Activated CD4-positive, alpha-beta T cell treated with anti-CD3 and anti-CD28 coated beads, Interleukin-2, amount 50 U/mL, for 24 hours (primary cell): ENCODE measurements at regions not wholly inside any gene's neighbourhood (a gene's known extent, or its start where the extent isn't known, plus 50 kb on each side); places are given as distances from the start of the nearest gene placed in this dataset.
"Not testable (repeated sequence)": the region's sequence is repeated elsewhere in the genome, so short reads cannot be mapped to it uniquely, and the experiment has no call there.

Experiments
- DNase-seq, 2 donors: peaks; one replicate each; pipeline ENCODE4 v3.0.0-alpha.2; 2020; ENCODE audit warnings: low read depth in 1 of 2, low spot score in 1 of 2

DNA sequence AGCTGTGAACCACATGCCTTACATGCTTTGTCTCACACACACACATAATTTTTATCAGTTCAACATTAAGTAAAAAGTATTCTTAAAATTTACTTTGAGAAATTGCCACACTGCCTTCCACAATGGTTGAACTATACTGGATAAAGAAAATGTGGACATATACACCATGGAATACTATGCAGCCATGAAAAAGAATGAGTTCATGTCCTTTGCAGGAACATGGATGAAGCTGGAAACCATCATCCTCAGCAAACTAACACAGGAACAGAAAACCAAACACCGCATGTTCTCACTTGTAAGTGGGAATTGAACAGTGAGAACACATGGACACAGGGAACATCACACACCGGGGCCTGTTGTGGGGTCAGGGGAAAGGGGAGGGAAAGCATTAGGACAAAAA lies 774.9 kb upstream of the RAB6C start:
- DNase-seq = not testable (repeated sequence)

DNA sequence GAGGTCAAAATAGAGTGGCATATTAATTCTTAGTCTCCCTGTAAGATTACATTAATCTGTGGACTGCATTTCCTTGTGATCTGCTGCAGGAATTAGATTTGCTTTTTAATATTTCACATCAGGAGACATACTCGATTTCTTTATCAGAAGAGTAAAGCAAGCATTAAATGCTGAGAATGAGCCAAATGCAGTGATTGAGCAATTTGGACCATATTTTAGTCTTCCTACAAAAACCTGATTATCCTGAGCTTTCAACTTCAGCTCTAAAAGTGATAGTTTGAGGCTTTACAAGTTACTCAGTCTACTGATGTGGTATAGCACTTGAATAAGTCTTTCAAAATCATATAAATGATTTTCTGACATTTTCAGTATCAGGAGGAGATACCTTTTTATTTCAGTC lies 774.3 kb upstream of the RAB6C start:
- no peak for DNase-seq

DNA sequence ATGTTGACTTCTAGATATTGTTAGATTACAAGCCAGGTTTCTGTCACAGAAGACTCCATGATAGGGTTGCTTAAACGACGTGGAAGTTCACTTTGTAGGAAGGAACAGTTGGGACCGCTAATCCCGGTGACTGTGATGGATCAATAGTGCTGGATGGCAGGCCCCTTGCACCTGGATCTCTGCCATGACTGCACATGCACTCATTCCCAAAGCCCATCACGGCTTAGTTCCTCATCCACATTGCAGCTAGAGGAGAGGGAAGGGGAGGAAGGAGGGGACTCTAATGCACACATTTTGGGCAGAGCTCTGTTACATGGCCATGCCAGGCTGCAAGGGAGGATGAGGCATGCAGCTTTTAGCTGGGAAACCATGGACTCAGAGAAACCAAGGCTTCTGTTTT lies 773.7 kb upstream of the RAB6C start:
- DNase-seq = no peak

DNA sequence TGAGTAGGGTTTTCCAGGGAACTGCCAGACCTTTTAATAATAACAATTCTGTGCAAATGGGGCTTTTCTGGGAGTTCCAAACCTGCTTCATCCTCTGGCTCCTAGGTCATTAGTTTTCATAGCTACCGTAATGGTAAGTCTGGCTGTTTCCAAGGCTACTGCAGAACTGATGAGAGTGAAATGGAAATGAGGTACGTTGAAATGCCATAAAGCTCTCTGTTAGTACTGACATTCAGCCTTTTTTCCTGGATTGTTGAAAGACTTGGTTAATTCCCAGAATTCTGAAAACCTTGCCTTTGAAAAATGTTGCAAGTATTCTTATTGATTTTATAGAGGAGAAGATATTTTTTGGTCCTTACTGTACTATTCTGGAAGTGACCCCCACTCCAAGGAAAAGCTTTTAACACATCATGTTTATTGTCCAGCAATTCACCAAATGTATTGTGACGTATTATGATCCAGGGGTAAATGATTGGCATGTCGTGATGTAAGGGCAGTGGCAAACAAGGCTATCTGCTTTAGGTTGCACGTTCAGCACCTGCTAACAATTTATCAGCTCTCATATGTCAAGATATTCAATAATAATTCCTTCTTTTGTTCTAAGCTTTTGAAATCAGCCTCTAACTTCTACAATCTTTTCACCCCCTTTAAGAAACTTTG lies 767.0 kb upstream of the RAB6C start:
- DNase-seq = no peak

DNA sequence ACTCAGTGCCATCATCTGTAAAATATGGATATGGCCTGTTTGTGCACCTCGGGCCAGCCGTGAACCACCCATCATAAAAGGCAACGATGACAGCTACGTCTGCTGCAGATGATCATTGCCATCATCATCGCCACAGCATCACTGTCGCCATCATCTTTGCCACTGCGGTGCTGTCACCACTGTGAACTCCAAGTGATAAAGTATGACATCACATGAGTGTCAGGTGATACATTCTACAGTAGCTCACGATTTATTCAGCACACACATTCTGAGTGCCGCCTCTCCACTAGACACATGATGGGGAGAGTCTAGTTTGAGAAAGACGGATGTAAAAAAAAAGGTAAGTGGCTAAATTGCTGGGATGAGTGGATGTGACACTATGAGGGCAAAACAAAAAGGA lies 755.4 kb upstream of the RAB6C start:
- DNase-seq = no peak

DNA sequence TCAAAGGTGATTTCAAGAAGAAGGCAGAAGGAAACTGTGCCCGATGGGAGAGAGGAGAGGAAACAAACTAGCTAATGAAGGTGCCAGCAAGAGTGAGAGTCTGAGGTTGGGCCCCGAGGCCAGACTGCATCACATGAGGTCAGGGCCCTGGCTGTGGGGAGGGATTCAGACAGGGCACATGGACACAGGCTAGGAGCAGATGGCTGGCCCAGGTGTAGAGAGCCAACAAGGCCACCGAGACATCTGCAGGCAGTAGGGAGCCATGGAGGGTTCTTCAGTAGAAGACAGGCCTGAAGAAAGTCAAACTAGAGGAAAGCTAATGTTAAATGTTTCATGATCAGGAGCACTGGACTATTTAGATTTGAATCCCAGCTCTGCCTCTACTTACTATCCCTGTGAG lies 755.0 kb upstream of the RAB6C start:
- DNase-seq = no peak

DNA sequence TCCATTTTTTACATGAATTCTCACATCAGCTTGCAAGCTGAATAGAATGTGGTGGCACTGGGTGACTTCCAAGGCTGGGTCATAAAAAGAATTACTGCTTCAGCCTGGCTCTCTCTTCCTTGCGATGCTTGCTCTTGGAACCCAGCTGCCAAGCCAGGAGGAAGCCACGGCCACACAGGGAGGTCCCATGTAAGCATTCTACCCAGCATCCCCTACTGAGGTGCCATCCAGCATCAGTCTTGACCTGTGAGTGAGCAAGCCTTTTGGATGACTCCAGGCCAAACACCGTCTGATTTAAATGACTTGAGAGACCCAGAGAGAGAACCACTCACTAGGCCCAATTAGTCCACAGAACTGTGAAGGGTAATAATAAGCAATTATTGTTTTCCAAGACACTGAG lies 750.3 kb upstream of the RAB6C start:
- no peak for DNase-seq

DNA sequence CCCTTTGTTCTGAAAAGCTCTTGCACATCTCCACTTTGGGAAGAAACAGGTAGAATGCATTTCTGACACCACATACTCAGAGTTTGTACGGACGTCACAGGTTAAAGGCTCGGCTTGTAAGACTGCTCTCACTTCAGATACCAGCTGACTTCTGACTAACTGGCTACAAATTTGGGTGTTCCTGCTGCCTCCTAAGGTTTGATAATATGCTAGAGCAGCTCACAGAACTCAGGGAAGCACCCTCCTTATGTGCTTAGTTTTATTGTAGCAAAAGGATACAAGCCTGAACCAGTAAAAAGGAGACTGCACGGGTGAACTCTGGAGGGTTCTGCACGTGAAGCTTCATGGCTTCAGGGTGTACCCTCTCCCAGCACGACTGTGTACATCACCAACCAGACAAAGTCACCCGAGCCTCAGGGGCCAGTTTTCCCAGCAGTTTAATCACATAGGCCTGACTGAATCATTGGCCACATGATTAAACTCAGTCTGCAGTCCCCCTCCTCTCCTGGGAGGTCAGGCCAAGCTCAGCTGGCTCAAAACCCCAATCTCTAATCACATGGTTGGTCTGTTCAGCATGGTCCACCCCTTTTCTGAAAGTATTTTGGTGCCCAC lies 749.5 kb upstream of the RAB6C start:
- DNase-seq = no peak

DNA sequence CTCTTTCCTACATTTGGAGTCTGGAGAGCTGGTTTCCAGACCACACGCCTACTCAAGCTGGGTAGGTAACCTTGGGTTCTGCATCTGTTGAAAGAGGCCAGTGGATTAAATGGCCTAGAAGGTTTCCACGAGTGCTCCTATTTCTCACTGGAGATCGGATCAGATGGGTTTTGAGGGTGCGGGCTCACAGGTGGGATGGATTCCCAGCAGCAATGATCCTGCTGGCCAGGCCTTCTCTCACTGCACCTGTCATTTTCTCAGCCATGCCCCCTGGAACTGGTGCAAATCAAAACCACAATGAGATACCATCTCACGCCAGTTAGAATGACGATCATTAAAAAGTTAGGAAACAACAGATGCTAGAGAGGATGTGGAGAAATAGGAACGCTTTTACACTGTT lies 747.5 kb upstream of the RAB6C start:
- no peak for DNase-seq

DNA sequence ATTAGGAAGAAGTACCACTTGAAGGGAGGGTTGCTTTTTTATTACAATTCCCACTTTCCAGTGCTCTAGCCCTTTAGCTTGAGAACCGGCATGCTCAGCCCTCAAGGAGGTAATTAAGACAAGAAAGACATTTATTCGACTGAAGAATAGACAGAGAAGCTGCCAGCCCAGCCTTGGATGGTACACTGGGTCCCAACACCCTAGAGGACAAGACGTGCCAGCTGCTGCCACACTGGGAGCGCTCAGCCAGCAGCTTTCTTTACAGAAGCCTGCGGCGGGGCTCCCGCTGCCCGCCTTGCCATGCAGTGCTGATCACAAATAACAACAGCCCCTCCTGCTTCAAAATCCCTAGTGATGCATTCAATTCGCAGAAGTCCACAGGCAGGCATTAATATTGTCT lies 746.3 kb upstream of the RAB6C start:
- no peak for DNase-seq

DNA sequence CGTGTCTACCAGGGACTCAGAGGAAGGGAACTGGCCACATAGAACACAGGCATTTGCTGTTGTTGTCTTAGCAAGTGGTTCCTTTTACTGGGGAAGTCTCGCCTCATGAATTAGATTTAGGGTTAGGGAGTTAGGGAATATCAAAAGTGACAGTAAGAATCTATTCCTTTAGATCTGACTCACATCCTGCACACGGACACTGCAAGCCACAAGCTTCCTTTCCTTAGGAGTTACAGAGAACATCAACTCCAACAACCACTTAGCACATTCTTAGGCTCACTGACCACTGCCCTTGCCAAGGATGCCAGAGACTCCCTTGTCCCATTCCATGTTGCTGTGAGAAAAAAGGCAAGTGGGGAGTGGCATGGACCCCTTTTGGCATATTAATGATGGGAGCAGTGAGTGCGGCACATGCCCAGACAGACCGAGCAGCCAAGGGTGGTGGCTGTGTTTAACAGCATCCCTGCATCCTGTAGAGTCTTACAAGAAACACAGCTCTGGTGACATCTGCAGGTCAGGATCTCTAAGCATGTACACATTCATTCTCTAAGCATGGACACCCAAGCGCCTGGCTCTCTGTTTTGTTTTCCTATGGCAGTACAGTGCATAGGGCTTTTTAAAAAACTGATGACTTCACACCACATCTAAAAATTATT lies 745.6 kb upstream of the RAB6C start:
- DNase-seq = no peak

DNA sequence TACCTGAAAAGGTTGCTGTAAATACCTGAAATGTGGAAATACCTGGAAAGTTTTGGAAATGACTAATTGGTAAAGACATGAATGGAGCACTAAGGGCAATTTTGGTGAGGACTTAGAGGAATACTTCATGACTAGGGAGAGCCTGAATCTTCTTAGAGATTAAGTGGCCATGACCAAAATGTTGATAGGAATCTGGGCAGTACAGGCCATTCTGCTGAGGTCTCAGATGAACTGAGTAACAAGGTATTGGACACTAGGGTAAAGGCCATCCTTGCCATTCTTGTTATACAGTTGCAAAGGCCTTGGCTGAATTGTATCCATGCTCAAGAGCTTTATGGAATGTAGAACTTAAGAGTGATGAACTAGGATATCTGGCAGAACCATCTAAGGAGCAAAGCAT lies 742.9 kb upstream of the RAB6C start:
- DNase-seq = no peak

DNA sequence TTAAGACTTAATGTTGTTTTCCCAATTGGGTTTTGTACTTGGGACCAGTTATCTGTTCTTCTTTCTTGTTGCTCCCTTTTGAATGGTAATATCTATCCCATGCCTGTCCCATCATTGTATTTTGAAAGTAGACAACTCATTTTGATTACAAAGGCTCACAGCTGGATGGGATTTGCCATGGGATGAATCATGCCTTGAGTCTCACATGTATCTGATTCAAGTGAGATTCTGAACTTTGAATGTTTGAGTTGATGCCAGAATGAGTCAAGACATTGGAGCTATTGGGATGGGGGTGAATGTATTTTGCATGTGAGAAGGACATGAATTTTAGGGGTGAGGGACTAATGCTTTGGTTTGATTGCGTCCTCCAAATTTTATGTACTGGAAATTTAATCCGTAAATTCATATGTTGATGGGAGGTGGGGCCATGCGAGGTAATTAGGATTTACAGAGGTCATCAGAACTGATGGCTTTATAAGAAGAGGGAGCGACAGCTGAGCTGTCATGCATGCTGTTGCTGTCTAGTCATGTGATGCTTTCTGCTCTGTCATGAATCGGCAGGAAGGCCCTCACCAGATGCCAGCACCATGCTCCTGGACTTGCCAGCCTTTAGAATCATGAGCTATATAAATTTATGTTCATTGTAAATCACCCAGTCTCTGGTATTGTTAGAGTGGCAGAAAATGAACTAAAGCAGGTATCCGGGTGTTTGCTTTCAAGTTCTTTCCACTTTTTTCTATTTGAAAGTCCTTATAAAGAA lies 741.3 kb upstream of the RAB6C start:
- DNase-seq = no peak

DNA sequence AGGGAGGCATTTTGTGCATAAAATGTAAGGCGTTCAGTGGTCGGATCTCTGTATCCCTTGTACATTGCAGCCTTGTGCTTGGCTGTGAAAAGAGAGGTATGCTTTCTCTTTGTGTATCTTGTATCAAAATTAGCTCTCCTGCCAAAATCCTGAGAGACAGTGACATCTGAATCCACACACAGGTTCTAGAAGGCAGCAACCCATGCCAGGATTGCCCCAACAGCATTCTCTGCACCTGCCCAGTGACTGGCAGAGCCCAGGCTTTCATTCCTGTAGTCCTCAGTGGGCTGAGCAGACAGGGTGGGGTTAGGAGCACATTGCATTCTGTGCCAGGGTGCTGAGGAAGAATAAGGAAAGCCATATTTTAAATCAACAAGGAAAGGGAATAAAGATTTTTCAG lies 740.3 kb upstream of the RAB6C start:
- no peak for DNase-seq

DNA sequence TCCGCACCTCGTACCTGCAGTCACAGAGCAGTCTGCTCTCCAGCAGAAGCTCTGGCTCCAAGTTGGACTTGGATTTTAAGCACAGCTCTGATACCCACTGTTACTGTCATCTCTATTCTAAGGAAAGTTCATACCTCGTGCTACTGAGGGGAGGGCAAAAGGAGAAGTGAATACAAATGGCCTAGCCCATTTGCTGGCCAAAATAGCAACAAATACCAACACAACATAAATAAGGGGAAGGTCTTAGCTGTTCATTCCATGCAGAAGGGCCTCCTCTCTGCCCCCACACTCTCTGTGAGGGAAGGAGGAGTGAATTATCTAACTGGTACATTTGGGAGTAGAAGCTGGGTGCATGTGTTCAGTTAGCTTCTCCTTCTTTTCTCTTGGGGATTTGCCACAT lies 739.4 kb upstream of the RAB6C start:
- DNase-seq = no peak

DNA sequence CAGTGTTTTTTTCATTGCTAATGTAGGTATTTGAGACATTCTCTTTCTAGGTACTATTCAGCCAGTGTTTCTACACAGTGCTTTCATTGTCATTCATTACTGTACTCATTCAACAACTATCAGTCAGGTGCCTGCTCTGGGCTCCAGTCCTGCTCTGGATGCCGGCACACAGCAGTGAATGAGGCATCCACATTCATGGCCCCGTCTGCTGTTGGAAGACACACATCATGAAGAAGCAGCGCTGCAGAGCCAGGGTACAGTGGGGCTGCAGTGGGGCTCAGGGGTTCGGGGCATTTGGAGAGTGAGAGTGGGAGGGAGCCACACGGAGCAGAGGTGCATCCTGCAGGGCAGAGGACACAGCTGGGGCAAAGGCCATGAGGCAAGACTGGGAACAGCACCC lies 737.2 kb upstream of the RAB6C start:
- DNase-seq = no peak

DNA sequence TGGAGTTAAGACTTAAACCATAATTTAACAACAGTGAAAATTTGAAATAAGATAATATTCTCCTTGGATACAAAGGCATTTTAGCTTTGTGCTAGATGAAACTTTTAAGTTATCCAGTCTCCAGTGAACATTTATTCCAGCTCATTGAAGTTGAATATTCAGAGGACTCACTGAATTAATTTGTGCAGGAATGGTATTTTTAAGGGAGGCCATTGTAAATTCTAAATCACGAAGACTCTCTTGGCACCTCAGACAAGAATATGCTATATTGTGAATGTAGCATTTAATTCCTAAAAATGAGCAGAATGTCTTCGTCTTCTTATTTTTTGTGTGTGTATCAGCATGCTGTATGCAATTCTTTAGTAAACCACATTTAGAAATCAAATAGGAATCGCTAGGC lies 731.7 kb upstream of the RAB6C start:
- no peak for DNase-seq

DNA sequence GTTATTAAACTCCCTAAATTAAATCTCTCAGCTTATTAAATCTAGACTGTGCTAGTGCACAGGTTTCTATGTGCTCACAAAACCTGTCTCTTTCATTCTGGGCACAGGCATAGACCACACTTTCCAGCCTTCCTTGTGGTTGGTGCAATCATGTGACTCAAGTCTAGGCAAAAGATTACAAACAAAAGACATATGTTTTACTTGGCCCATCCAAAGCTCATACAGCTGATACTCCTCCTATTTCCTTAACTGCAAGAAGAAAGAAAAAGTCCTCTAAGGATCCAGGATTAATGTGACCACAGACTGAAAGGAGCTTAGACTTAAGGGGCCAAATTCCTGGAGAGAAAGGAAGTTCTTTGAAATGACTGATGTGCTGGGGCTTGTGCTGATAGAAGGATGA lies 731.3 kb upstream of the RAB6C start:
- no peak for DNase-seq

DNA sequence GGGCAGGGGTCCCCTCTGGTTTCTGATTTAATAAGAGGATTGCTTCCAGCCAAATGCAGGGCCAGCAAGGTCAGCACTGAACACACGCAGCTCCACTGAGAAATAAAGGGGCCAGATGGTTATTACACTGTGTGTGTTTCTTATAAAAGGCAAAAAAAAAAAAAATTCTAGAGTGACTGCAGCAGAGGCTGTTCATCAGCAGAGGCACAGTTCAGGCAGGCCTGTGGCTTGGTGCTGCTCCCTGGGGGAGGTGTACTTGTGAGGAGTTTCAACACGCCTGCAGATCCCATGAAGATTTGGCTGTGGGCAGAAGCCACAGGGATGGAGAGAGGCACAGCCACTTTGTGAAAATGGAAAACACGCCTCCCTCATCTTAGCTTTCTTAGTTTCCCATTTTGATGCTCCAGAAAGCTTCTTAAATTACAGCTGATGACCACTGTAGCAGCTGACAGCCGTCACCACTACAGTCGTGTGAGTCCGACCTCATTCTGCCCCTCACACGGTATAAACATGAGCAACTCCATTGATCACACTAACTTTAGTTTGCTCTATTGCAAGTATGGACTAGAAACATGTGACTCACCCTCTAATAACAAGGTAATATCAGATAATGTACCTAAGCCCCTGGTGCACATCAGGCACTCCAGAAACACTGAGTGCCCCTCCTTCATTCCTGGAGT lies 726.5 kb upstream of the RAB6C start:
- no peak for DNase-seq

DNA sequence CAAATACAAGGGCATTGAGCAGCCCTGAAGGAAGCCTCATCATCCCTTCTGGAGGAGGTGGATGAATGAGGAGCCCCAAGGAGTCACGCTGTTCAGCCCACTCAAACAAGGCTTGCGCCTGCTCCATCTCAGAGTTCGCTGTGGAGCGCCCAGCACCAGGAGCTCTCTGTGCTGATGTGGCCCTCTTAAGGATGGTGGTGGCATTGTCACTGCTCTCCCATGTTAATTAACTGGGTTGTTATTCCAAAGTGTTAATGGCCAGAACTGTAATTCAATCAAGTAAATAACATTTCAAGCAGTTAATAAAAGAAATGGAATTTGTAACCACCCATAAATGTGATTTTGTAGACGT lies 726.0 kb upstream of the RAB6C start:
- no peak for DNase-seq

DNA sequence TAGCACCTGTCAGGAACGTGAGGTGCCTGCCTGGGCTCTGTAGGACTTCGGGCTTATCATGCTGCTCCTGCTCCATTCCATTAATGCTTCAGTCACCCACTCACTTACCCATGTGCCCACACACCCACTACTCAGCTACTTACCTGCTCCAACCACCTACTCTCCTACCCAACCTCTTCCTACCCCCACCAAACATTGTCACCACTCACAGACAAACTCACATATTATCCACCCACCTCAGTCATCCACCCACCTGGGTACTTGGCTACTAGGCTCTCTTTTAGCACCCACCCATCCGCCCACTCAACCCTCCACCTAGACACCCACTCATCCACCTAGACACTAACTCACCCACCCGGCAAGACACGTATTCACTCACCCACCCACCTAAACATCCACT lies 724.7 kb upstream of the RAB6C start:
- no peak for DNase-seq
